Neutrophil (primary cell): ENCODE measurements at regions not wholly inside any gene's neighbourhood (a gene's known extent, or its start where the extent isn't known, plus 50 kb on each side); places are given as distances from the start of the nearest gene placed in this dataset.

Experiments
- H3K27ac ChIP-seq: fragments of 200-600 bp; sonication (generic); 2 replicates; pipeline ENCODE4 v1.5.1; 2016; ENCODE audit warnings: mild to moderate bottlenecking, moderate library complexity
- H3K27me3 ChIP-seq: fragments of 200-600 bp; sonication (generic); 2 replicates; pipeline ENCODE4 v1.6.0; 2016; ENCODE audit warnings: mild to moderate bottlenecking
- H3K36me3 ChIP-seq: fragments of 200-600 bp; sonication (generic); 2 replicates; pipeline ENCODE4 v1.5.1; 2017
- H3K4me1 ChIP-seq, 2 experiments: fragments of 200-600 bp in 1 of 2; sonication (generic) in 1 of 2; 1 replicate in 1 of 2; 2 replicates in 1 of 2; pipeline versions ENCODE4 v1.5.1 to v1.6.1; 2013 to 2016; ENCODE audit warnings: low read depth in 1 of 2, low read length in 1 of 2, mild to moderate bottlenecking in 1 of 2, moderate library complexity in 1 of 2; ENCODE audit not compliant: control insufficient read depth in 1 of 2, insufficient read depth in 1 of 2
- H3K4me3 ChIP-seq, 2 experiments: fragments of 200-600 bp in 1 of 2; sonication (generic) in 1 of 2; 1 replicate in 1 of 2; 2 replicates in 1 of 2; pipeline ENCODE4 v1.5.1; 2013 to 2016; ENCODE audit warnings: low read depth in 1 of 2, low read length in 1 of 2, mild to moderate bottlenecking in 1 of 2, moderate library complexity in 1 of 2
- H3K9me3 ChIP-seq: fragments of 200-600 bp; sonication (generic); 2 replicates; pipeline ENCODE4 v1.5.1; 2016
- CTCF ChIP-seq: fragments of 200-600 bp; sonication (generic); IDR thresholded peaks from 2 replicates; pipeline ENCODE4 v1.5.1; 2016; ENCODE audit warnings: antibody characterized with exemption

- H3K36me3 ChIP-seq, result no peaks in the 10 kb centered on the region
- H3K4me1 ChIP-seq, result no peaks in the 10 kb centered on the region
- no peaks in the 10 kb centered on the region for H3K9me3 ChIP-seq
- H3K4me3 ChIP-seq, result no peak overlapping the region
- no peak for TF ChIP-seq CTCF
- H3K27ac ChIP-seq, result no peak overlapping the region
- H3K27me3 ChIP-seq, result no peaks in the 10 kb centered on the region
Measured at GRCh38 chr21:27448960-27449359, 482.1 kb upstream of the ADAMTS5 start.

GRCh38 chr21:27447843-27448242 is 481.0 kb upstream of the ADAMTS5 start:
- Histone ChIP-seq H3K4me3 (no peak overlapping the region), H3K9me3 (no peaks in the 10 kb centered on the region), H3K4me1 (no peaks in the 10 kb centered on the region), H3K27ac (no peak overlapping the region), H3K27me3 (no peaks in the 10 kb centered on the region), H3K36me3 (no peaks in the 10 kb centered on the region)
- TF ChIP-seq CTCF, result no peak

GRCh38 chr21:27429710-27430341 is 462.9 kb upstream of the ADAMTS5 start:
- no peaks in the 10 kb centered on the region for H3K27me3 ChIP-seq

GRCh38 chr21:27426196-27426595 is 459.3 kb upstream of the ADAMTS5 start:
- no peak for TF ChIP-seq CTCF
- Histone ChIP-seq H3K27me3 (no peaks in the 10 kb centered on the region), H3K9me3 (peaks cover 6% of the 10 kb centered on the region), H3K4me3 (no peak overlapping the region), H3K36me3 (no peaks in the 10 kb centered on the region), H3K4me1 (no peaks in the 10 kb centered on the region), H3K27ac (no peak overlapping the region)

More at GRCh38 chr21:27429710-27430341, 462.9 kb upstream of the ADAMTS5 start:
- H3K36me3 ChIP-seq, result no peaks in the 10 kb centered on the region
- TF ChIP-seq CTCF, result no peak
- H3K4me3 ChIP-seq, result no peak overlapping the region
- H3K27ac ChIP-seq, result no peak overlapping the region
- peaks cover 6% of the 10 kb centered on the region for H3K9me3 ChIP-seq
- no peaks in the 10 kb centered on the region for H3K4me1 ChIP-seq

GRCh38 chr21:27425574-27425973 is 458.7 kb upstream of the ADAMTS5 start:
- H3K27me3 ChIP-seq, result no peaks in the 10 kb centered on the region
- H3K27ac ChIP-seq, result no peak overlapping the region
- peaks cover 6% of the 10 kb centered on the region for H3K9me3 ChIP-seq
- no peaks in the 10 kb centered on the region for H3K36me3 ChIP-seq
- no peaks in the 10 kb centered on the region for H3K4me1 ChIP-seq
- no peak overlapping the region for H3K4me3 ChIP-seq
- TF ChIP-seq CTCF, result no peak

GRCh38 chr21:27425172-27425571 is 458.3 kb upstream of the ADAMTS5 start:
- Histone ChIP-seq H3K4me1 (no peaks in the 10 kb centered on the region), H3K27ac (no peak overlapping the region), H3K36me3 (no peaks in the 10 kb centered on the region), H3K9me3 (peaks cover 6% of the 10 kb centered on the region), H3K27me3 (no peaks in the 10 kb centered on the region), H3K4me3 (no peak overlapping the region)
- TF ChIP-seq CTCF, result no peak
